ENCODE measurements at regions not wholly inside any gene's neighbourhood (a gene's known extent, or its start where the extent isn't known, plus 50 kb on each side); places are given as distances from the start of the nearest gene placed in this dataset.

DNA sequence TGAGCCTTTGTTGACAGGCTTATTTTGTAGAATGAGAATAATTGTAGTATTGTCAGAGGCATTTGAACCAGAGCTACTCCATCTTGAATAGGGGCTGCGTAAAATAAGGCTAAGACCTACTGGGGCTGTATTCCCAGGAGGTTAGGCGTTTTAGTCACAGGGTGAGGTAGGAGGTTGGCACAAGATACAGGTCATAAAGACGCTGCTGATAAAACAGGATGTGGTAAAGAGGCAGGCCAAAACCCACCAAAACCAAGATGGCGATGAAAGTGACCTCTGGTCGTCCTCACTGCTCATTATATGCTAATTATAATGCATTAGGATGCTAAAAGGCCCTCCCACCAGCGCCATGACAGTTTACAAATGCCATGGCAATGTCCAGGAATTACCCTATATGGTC is 82.7 kb downstream of the PFDN4 start:
- H4K91ac ChIP-seq (replicated peaks; ENCODE audit: insufficient read length, low read length): no peak overlapping the region
- no peak overlapping the region for H2BK20ac ChIP-seq (ENCODE audit: low read length)
- H3K79me1 ChIP-seq (ENCODE audit: low read depth, low read length): no peaks in the 10 kb centered on the region
- no peak overlapping the region for H2AFZ ChIP-seq (ENCODE audit: low read length)
- H4K5ac ChIP-seq (ENCODE audit: insufficient read length, low read depth, low read length): no peak overlapping the region
- no peak overlapping the region; the same call in 1 of the 2 replicates for H2BK12ac ChIP-seq (ENCODE audit: low read depth, low read length)
- no peak for FAIRE-seq
- no peak for DNase-seq (ENCODE audit: low read depth in 1 of 2, low spot score in 2 of 2)
- no peak overlapping the region for H2AK5ac ChIP-seq (ENCODE audit: low read depth, low read length)
- no peaks in the 10 kb centered on the region for H3K79me2 ChIP-seq (ENCODE audit: control insufficient read depth in 1 of 2, insufficient read depth in 2 of 2, low read length in 2 of 2)
- H4K20me1 ChIP-seq (replicated peaks in 1 of 2; ENCODE audit: control insufficient read depth in 1 of 2, insufficient read depth in 2 of 2, low read length in 2 of 2): no peaks in the 10 kb centered on the region
- H3K56ac ChIP-seq (replicated peaks; ENCODE audit: insufficient read length, low read depth, low read length): no peak overlapping the region
- no peak overlapping the region for H3K4me2 ChIP-seq (ENCODE audit: insufficient read depth in 1 of 2, low read depth in 2 of 2, low read length in 2 of 2)
- no peak overlapping the region for H3K9ac ChIP-seq (replicated peaks in 1 of 4; ENCODE audit: extremely low read depth in 1 of 4, low read depth in 3 of 4, low read length in 3 of 4)
- POLR2A ChIA-PET (ENCODE audit: partially characterized antibody): no interaction called here
- peaks cover 0 to 10% (median 3%) of the 10 kb centered on the region in 4 experiments; a peak in 5 of 7 replicates for H3K4me1 ChIP-seq (replicated peaks in 1 of 4; ENCODE audit: control insufficient read depth in 3 of 4, insufficient read depth in 4 of 4, low read length in 3 of 4)
- H3K27me3 ChIP-seq (replicated peaks in 1 of 4; ENCODE audit: control insufficient read depth in 3 of 4, extremely low read depth in 1 of 4, insufficient read depth in 3 of 4, low read length in 3 of 4): no peaks in the 10 kb centered on the region
- no peak overlapping the region for H2BK5ac ChIP-seq (ENCODE audit: low read depth, low read length)
- H4K8ac ChIP-seq (ENCODE audit: extremely low read depth, insufficient read depth, low read length): no peak overlapping the region
- CTCF ChIA-PET (ENCODE audit: partially characterized antibody): interaction anchor here (1.0 kb wide), 1 partner anchor 11 kb away, joined by 3 read pairs; no protein-coding TSS in a partner anchor
- no peak overlapping the region for H2BK120ac ChIP-seq (replicated peaks; ENCODE audit: low read depth, low read length)
- H3K4ac ChIP-seq (replicated peaks; ENCODE audit: insufficient read length, low read depth, low read length): no peak overlapping the region
- no peak overlapping the region for H2BK15ac ChIP-seq (ENCODE audit: low read length)
- no peaks in the 10 kb centered on the region for H3K23me2 ChIP-seq (ENCODE audit: low read depth, low read length)
- WGBS, 2 experiments (ENCODE audit: extremely low coverage in 1 of 2, insufficient coverage in 1 of 2, insufficient read length in 1 of 2, insufficient replicate concordance in 2 of 2, low coverage in 1 of 2, low lambda C conversion rate in 2 of 2, missing lambda C conversion rate in 1 of 2): 91% methylated on average over 6 of the region's 6 CpGs; no CpG with 5 or more reads in 1 of the 2 experiments
- H3K14ac ChIP-seq (ENCODE audit: insufficient read length): no peak overlapping the region
- H3K23ac ChIP-seq (ENCODE audit: insufficient read length): no peak overlapping the region
- TF ChIP-seq CBX5 (IDR thresholded peaks at IDR 0.05; ENCODE audit: low read depth, low read length) (no peak), SAP30 (IDR thresholded peaks at IDR 0.05; ENCODE audit: insufficient read depth, insufficient replicate concordance, low read length) (no peak), YY1 (IDR thresholded peaks at IDR 0.05; ENCODE audit: low read depth, low read length) (0 out of 2 replicates have a peak, but pooled peaks have one; percentile 36), HDAC2 (IDR thresholded peaks at IDR 0.05; ENCODE audit: borderline replicate concordance in 1 of 2, low read depth in 2 of 2, low read length in 2 of 2) (no peak), TCF12 (IDR thresholded peaks at IDR 0.05; ENCODE audit: low read depth, low read length) (no peak), SIRT6 (IDR thresholded peaks at IDR 0.05; ENCODE audit: low read length) (no peak)
- no peaks in the 10 kb centered on the region for H3K9me3 ChIP-seq (ENCODE audit: insufficient read depth in 2 of 2, low read depth in 1 of 2, low read length in 1 of 2)
- no peak overlapping the region for H3K18ac ChIP-seq (ENCODE audit: extremely low read depth, low read length)
- H3K4me3 ChIP-seq (ENCODE audit: extremely low read depth in 1 of 4, insufficient read depth in 2 of 4, low read depth in 3 of 4, low read length in 4 of 4): no peak overlapping the region
- no peaks in the 10 kb centered on the region for H3K36me3 ChIP-seq (ENCODE audit: control insufficient read depth in 2 of 4, insufficient read depth in 4 of 4, low read length in 3 of 4)
- H3K27ac ChIP-seq (ENCODE audit: low read depth, low read length): no peak overlapping the region

All from H1 (cell line).